WTC11 (cell line): ENCODE measurements at regions not wholly inside any gene's neighbourhood (a gene's known extent, or its start where the extent isn't known, plus 50 kb on each side); places are given as distances from the start of the nearest gene placed in this dataset.

Experiments
- ATAC-seq: fragments of 200-7000 bp; cut with Tn5 transposase; 2 replicates; pipeline ENCODE4 v1.10.0; 2021; ENCODE audit warnings: mild to moderate bottlenecking, moderate library complexity
- CTCF ChIA-PET: fragments of 300-600 bp; sonication (Branson Sonifier 250); formaldehyde crosslinking; loops from one replicate; lab custom pipeline; 2021; ENCODE audit warnings: antibody characterized with exemption; lab: Charles Lee
- POLR2A ChIA-PET: fragments of 350-600 bp; sonication (Branson Sonifier 250); formaldehyde crosslinking; loops from one replicate; lab custom pipeline; 2021; ENCODE audit warnings: antibody characterized with exemption; lab: Charles Lee
- DNase-seq: peaks from one replicate; pipeline ENCODE4 v3.0.0; 2021; ENCODE audit warnings: low spot score
- H3K27ac Mint-ChIP-seq: 2 replicates; pipeline ENCODE4 v1.8.0; 2021; ENCODE audit warnings: mixed read lengths
- H3K27me3 Mint-ChIP-seq: 2 replicates; pipeline ENCODE4 v1.8.0; 2021; ENCODE audit warnings: low read depth, mild to moderate bottlenecking, moderate library complexity, mixed read lengths
- H3K36me3 Mint-ChIP-seq: 2 replicates; pipeline ENCODE4 v1.8.0; 2021; ENCODE audit warnings: mixed read lengths
- H3K4me1 Mint-ChIP-seq: 2 replicates; pipeline ENCODE4 v1.8.0; 2022; ENCODE audit warnings: mixed read lengths
- H3K4me3 Mint-ChIP-seq: 2 replicates; pipeline ENCODE4 v1.8.0; 2021; ENCODE audit warnings: mild to moderate bottlenecking, moderate library complexity, mixed read lengths
- H3K9me3 Mint-ChIP-seq: 2 replicates; pipeline ENCODE4 v1.8.0; 2021; ENCODE audit warnings: mixed read lengths
- CTCF ChIP-seq: fragments of 200-600 bp; IDR thresholded peaks from 2 replicates; pipeline ENCODE4 v1.8.0; 2022; ENCODE audit warnings: antibody characterized with exemption
- E2F4 ChIP-seq: sonication (generic); formaldehyde crosslinking; IDR thresholded peaks from 2 replicates; pipeline ENCODE4 v1.8.1; 2022; ENCODE audit warnings: low read depth, mild to moderate bottlenecking, moderate library complexity, missing genetic modification reagents, borderline replicate concordance
- ERG ChIP-seq: fragments of 250-450 bp; sonication (Bioruptor Pico); IDR thresholded peaks from 2 replicates; pipeline ENCODE4 v1.8.0; 2021; ENCODE audit warnings: mild to moderate bottlenecking
- FOXK1 ChIP-seq: sonication (generic); formaldehyde crosslinking; IDR thresholded peaks from 2 replicates; pipeline ENCODE4 v1.8.0; 2022; ENCODE audit warnings: mild to moderate bottlenecking, moderate library complexity, missing genetic modification reagents
- KAT7 ChIP-seq: sonication (generic); formaldehyde crosslinking; IDR thresholded peaks from 2 replicates; pipeline ENCODE4 v1.8.1; 2023; ENCODE audit warnings: missing genetic modification reagents, mild to moderate bottlenecking, borderline replicate concordance
- MXD4 ChIP-seq: fragments of 250-450 bp; sonication (Bioruptor Pico); IDR thresholded peaks from 2 replicates; pipeline ENCODE4 v1.8.0; 2021; ENCODE audit warnings: mild to moderate bottlenecking, moderate library complexity, borderline replicate concordance
- SMAD4 ChIP-seq: sonication (generic); formaldehyde crosslinking; IDR thresholded peaks from 2 replicates; pipeline ENCODE4 v1.8.0; 2022; ENCODE audit warnings: mild to moderate bottlenecking, missing genetic modification reagents
- TP53 ChIP-seq: sonication (generic); formaldehyde crosslinking; IDR thresholded peaks from 2 replicates; pipeline ENCODE4 v1.8.1; 2023; ENCODE audit warnings: mild to moderate bottlenecking, missing genetic modification reagents
- USF2 ChIP-seq: sonication (generic); formaldehyde crosslinking; IDR thresholded peaks from 2 replicates; pipeline ENCODE4 v1.8.1; 2023; ENCODE audit warnings: mild to moderate bottlenecking, missing genetic modification reagents, moderate library complexity
- ZBTB21 ChIP-seq: sonication (generic); formaldehyde crosslinking; IDR thresholded peaks from 2 replicates; pipeline ENCODE4 v1.8.1; 2023; ENCODE audit warnings: mild to moderate bottlenecking, missing genetic modification reagents, borderline replicate concordance
- ZBTB43 ChIP-seq: sonication (generic); formaldehyde crosslinking; IDR thresholded peaks from 2 replicates; pipeline ENCODE4 v1.8.1; 2023; ENCODE audit warnings: mild to moderate bottlenecking, missing genetic modification reagents
- ZMAT4 ChIP-seq: fragments of 250-450 bp; sonication (Bioruptor Pico); IDR thresholded peaks from 2 replicates; pipeline ENCODE4 v1.9.0; 2021; ENCODE audit warnings: mild to moderate bottlenecking
- ZNF232 ChIP-seq: sonication (generic); formaldehyde crosslinking; IDR thresholded peaks from 2 replicates; pipeline ENCODE4 v1.8.0; 2022; ENCODE audit warnings: mild to moderate bottlenecking, missing genetic modification reagents
- ZNF281 ChIP-seq: sonication (generic); formaldehyde crosslinking; IDR thresholded peaks from 2 replicates; pipeline ENCODE4 v1.8.0; 2023; ENCODE audit warnings: mild to moderate bottlenecking, missing genetic modification reagents
- ZNF416 ChIP-seq: fragments of 250-450 bp; sonication (Bioruptor Pico); IDR thresholded peaks from 2 replicates; pipeline ENCODE4 v1.9.0; 2021; ENCODE audit warnings: mild to moderate bottlenecking, inconsistent platforms
- ZNF671 ChIP-seq: fragments of 250-450 bp; sonication (Bioruptor Pico); IDR thresholded peaks from 2 replicates; pipeline ENCODE4 v1.8.0; 2021; ENCODE audit warnings: mild to moderate bottlenecking

- H3K36me3 Mint-ChIP-seq, result peaks cover 20% of the 10 kb centered on the region
- peaks cover 28% of the 10 kb centered on the region for H3K9me3 Mint-ChIP-seq
- ChIA-PET CTCF (no interaction called here), POLR2A (no interaction called here)
- H3K4me1 Mint-ChIP-seq, result peaks cover 23% of the 10 kb centered on the region
- no peak overlapping the region for H3K27ac Mint-ChIP-seq
- ATAC-seq (no peak), DNase-seq (no peak)
- no peaks in the 10 kb centered on the region for H3K27me3 Mint-ChIP-seq
- no peak overlapping the region for H3K4me3 Mint-ChIP-seq
- TF ChIP-seq ERG (CRISPR knock-in tag) (no peak), USF2 (CRISPR knock-in tag) (no peak), ZNF416 (CRISPR knock-in tag) (no peak), ZBTB43 (CRISPR knock-in tag) (no peak), ZMAT4 (no peak), CTCF (no peak), ZNF232 (CRISPR knock-in tag) (no peak), SMAD4 (CRISPR knock-in tag) (no peak)
Observed at GRCh38 chr18:32851936-32852335, 79.1 kb upstream of the KLHL14 start.

GRCh38 chr18:32848826-32849225 is 76.0 kb upstream of the KLHL14 start:
- H3K36me3 Mint-ChIP-seq, result peaks cover 18% of the 10 kb centered on the region
- H3K4me1 Mint-ChIP-seq, result peaks cover 23% of the 10 kb centered on the region
- H3K9me3 Mint-ChIP-seq, result peaks cover 23% of the 10 kb centered on the region
- CTCF ChIA-PET, result interaction anchor here (1.5 kb wide), 1 partner anchor 133 kb away, joined by 17 read pairs; no protein-coding TSS in a partner anchor
- no peak for TF ChIP-seq TP53 (CRISPR knock-in tag)
- TF ChIP-seq MXD4, result no peak
- TF ChIP-seq FOXK1, result no peak
- TF ChIP-seq KAT7 (CRISPR knock-in tag), result no peak
- no peak for TF ChIP-seq ZNF671 (CRISPR knock-in tag)
- TF ChIP-seq E2F4 (CRISPR knock-in tag), result no peak
- ATAC-seq, result no peak
- H3K4me3 Mint-ChIP-seq, result no peak overlapping the region
- DNase-seq, result no peak
- H3K27ac Mint-ChIP-seq, result no peak overlapping the region
- H3K27me3 Mint-ChIP-seq, result no peaks in the 10 kb centered on the region
- POLR2A ChIA-PET, result no interaction called here

GRCh38 chr18:32847691-32848090 is 74.9 kb upstream of the KLHL14 start:
- TF ChIP-seq ZBTB21 (CRISPR knock-in tag) (0 out of 2 replicates have a peak, but pooled peaks have one; percentile 47), ZNF281 (CRISPR knock-in tag) (no peak)
- CTCF ChIA-PET, result interaction anchor here (0.9 to 1.5 kb wide), 9 partner anchors 20 to 134 kb away, joined by 3 to 17 read pairs (median 4); no protein-coding TSS in a partner anchor
- ATAC-seq (peak; percentile 100), DNase-seq (peak; percentile 50)
- no peaks in the 10 kb centered on the region for H3K27me3 Mint-ChIP-seq
- H3K4me3 Mint-ChIP-seq, result peak overlapping the region; percentile 9; the same call in 1 of the 2 replicates
- H3K9me3 Mint-ChIP-seq, result peaks cover 35% of the 10 kb centered on the region
- peaks cover 22% of the 10 kb centered on the region for H3K4me1 Mint-ChIP-seq
- peak overlapping the region; percentile 85 for H3K27ac Mint-ChIP-seq
- POLR2A ChIA-PET, result interaction anchor here (0.8 kb wide), 1 partner anchor 11 kb away, joined by 3 read pairs; no protein-coding TSS in a partner anchor
- H3K36me3 Mint-ChIP-seq, result peaks cover 22% of the 10 kb centered on the region
